H9 (cell line): ENCODE measurements at regions not wholly inside any gene's neighbourhood (a gene's known extent, or its start where the extent isn't known, plus 50 kb on each side); places are given as distances from the start of the nearest gene placed in this dataset.

Experiments
- DNase-seq: peaks from one replicate; pipeline ENCODE4 v3.0.0-alpha.2; 2017
- H2AFZ ChIP-seq: one replicate; pipeline ENCODE4 v1.6.1; 2013; ENCODE audit warnings: mild to moderate bottlenecking, low read length, control low read depth, moderate library complexity
- H2AK5ac ChIP-seq: 2 replicates; pipeline ENCODE4 v1.6.1; 2013; ENCODE audit warnings: low read length, control low read depth, mixed read lengths; ENCODE audit not compliant: insufficient read length
- H2BK120ac ChIP-seq: one replicate; pipeline ENCODE4 v1.6.1; 2013; ENCODE audit warnings: low read depth, mild to moderate bottlenecking, low read length, control low read depth, inconsistent platforms; ENCODE audit not compliant: poor library complexity, severe bottlenecking
- H2BK12ac ChIP-seq: 2 replicates; pipeline ENCODE4 v1.6.1; 2013; ENCODE audit warnings: low read length, control low read depth, mixed read lengths, low read depth; ENCODE audit not compliant: insufficient read length
- H2BK15ac ChIP-seq: 2 replicates; pipeline ENCODE4 v1.6.1; 2013; ENCODE audit warnings: low read depth, low read length, control low read depth
- H2BK20ac ChIP-seq: one replicate; pipeline ENCODE4 v1.6.1; 2013; ENCODE audit warnings: low read depth, mild to moderate bottlenecking, low read length, control low read depth, inconsistent platforms; ENCODE audit not compliant: poor library complexity, severe bottlenecking
- H2BK5ac ChIP-seq: 2 replicates; pipeline ENCODE4 v1.6.1; 2013; ENCODE audit warnings: low read length, control low read depth, mixed read lengths; ENCODE audit not compliant: insufficient read length
- H3K14ac ChIP-seq: 2 replicates; pipeline ENCODE4 v1.6.1; 2013; ENCODE audit warnings: low read length, control low read depth; ENCODE audit not compliant: insufficient read depth
- H3K18ac ChIP-seq: 2 replicates; pipeline ENCODE4 v1.6.1; 2013; ENCODE audit warnings: low read depth, mild to moderate bottlenecking, mixed read lengths, low read length, control low read depth; ENCODE audit not compliant: insufficient read length
- H3K23ac ChIP-seq: 2 replicates; pipeline ENCODE4 v1.6.1; 2013; ENCODE audit warnings: low read length, control low read depth, mixed read lengths, low read depth; ENCODE audit not compliant: insufficient read length
- H3K23me2 ChIP-seq: 2 replicates; pipeline ENCODE4 v1.6.1; 2013; ENCODE audit warnings: low read depth, mild to moderate bottlenecking, mixed read lengths, low read length, control low read depth; ENCODE audit not compliant: insufficient read length, poor library complexity, severe bottlenecking
- H3K27ac ChIP-seq: 2 replicates; pipeline ENCODE4 v1.5.1; 2013; ENCODE audit warnings: low read length, control low read depth, mixed read lengths, low read depth; ENCODE audit not compliant: insufficient read length
- H3K27me3 ChIP-seq: 2 replicates; pipeline ENCODE4 v1.6.1; 2013; ENCODE audit warnings: low read length, control low read depth, inconsistent platforms; ENCODE audit not compliant: insufficient read depth
- H3K4ac ChIP-seq: 2 replicates; pipeline ENCODE4 v1.6.1; 2013; ENCODE audit warnings: low read depth, mild to moderate bottlenecking, control low read depth, inconsistent platforms, low read length, moderate library complexity
- H3K4me1 ChIP-seq: 2 replicates; pipeline ENCODE4 v1.6.1; 2013; ENCODE audit warnings: low read length, control low read depth, inconsistent platforms; ENCODE audit not compliant: insufficient read depth
- H3K4me2 ChIP-seq: 2 replicates; pipeline ENCODE4 v1.6.1; 2013; ENCODE audit warnings: low read length, control low read depth, mixed read lengths; ENCODE audit not compliant: insufficient read length, insufficient read depth
- H3K56ac ChIP-seq: 2 replicates; pipeline ENCODE4 v1.6.1; 2013; ENCODE audit warnings: low read depth, mild to moderate bottlenecking, mixed read lengths, low read length, control low read depth; ENCODE audit not compliant: insufficient read length
- H3K79me1 ChIP-seq: 2 replicates; pipeline ENCODE4 v1.6.1; 2013; ENCODE audit warnings: low read depth, mild to moderate bottlenecking, moderate library complexity, low read length, control low read depth, inconsistent platforms; ENCODE audit not compliant: insufficient read depth, poor library complexity, severe bottlenecking
- H3K79me2 ChIP-seq: 2 replicates; pipeline ENCODE4 v1.6.1; 2013; ENCODE audit warnings: low read length, control low read depth, inconsistent platforms; ENCODE audit not compliant: insufficient read depth
- H3K9ac ChIP-seq: 2 replicates; pipeline ENCODE4 v1.6.1; 2013; ENCODE audit warnings: low read length, control low read depth, mixed read lengths; ENCODE audit not compliant: insufficient read length; ENCODE audit errors: extremely low read depth
- H3K9me3 ChIP-seq: one replicate; pipeline ENCODE4 v1.6.1; 2013; ENCODE audit warnings: low read depth, low read length, inconsistent platforms; ENCODE audit not compliant: control insufficient read depth
- H3T11ph ChIP-seq: one replicate; pipeline ENCODE4 v1.6.1; 2013; ENCODE audit warnings: mild to moderate bottlenecking, low read length, control low read depth, inconsistent platforms
- H4K20me1 ChIP-seq: one replicate; pipeline ENCODE4 v1.6.1; 2013; ENCODE audit not compliant: control insufficient read depth, insufficient read length, insufficient read depth
- H4K5ac ChIP-seq: 2 replicates; pipeline ENCODE4 v1.6.1; 2013; ENCODE audit warnings: low read depth, mild to moderate bottlenecking, mixed read lengths, low read length, control low read depth; ENCODE audit not compliant: insufficient read length
- H4K8ac ChIP-seq: replicated peaks from 2 replicates; pipeline ENCODE4 v1.6.1; 2013; ENCODE audit warnings: low read length, control low read depth, mixed read lengths, low read depth; ENCODE audit not compliant: insufficient read length
- H4K91ac ChIP-seq: 2 replicates; pipeline ENCODE4 v1.6.1; 2013; ENCODE audit warnings: low read depth, mild to moderate bottlenecking, moderate library complexity, mixed read lengths, low read length, control low read depth; ENCODE audit not compliant: insufficient read length
- H3K27ac Mint-ChIP-seq, 3 experiments: 2 replicates in 2 of 3; 3 replicates in 1 of 3; pipeline ENCODE4 v1.8.0; 2020 to 2021; ENCODE audit warnings: mixed read lengths in 3 of 3, mild to moderate bottlenecking in 1 of 3, moderate library complexity in 1 of 3
- H3K27me3 Mint-ChIP-seq: 2 replicates; pipeline ENCODE4 v1.8.0; 2021; ENCODE audit warnings: low read depth, mild to moderate bottlenecking, moderate library complexity, mixed read lengths
- H3K36me3 Mint-ChIP-seq, 3 experiments: 2 replicates in 2 of 3; 3 replicates in 1 of 3; pipeline ENCODE4 v1.8.0; 2020 to 2021; ENCODE audit warnings: low read depth in 3 of 3, mixed read lengths in 3 of 3; ENCODE audit not compliant: insufficient read depth in 1 of 3
- H3K4me1 Mint-ChIP-seq, 2 experiments: 2 replicates each; pipeline ENCODE4 v1.8.0; 2020; ENCODE audit warnings: mixed read lengths in 2 of 2
- H3K4me3 Mint-ChIP-seq, 2 experiments: 2 replicates in 1 of 2; 3 replicates in 1 of 2; pipeline ENCODE4 v1.8.0; 2020 to 2021; ENCODE audit warnings: mild to moderate bottlenecking in 2 of 2, mixed read lengths in 2 of 2, moderate library complexity in 1 of 2
- H3K9me3 Mint-ChIP-seq, 2 experiments: 2 replicates in 1 of 2; 3 replicates in 1 of 2; pipeline ENCODE4 v1.8.0; 2020; ENCODE audit warnings: mild to moderate bottlenecking in 2 of 2, mixed read lengths in 2 of 2, moderate library complexity in 1 of 2
- CTCF ChIP-seq: fragments of 200-600 bp; sonication (generic); conservative IDR thresholded peaks from 3 replicates; pipeline ENCODE4 v1.8.0; 2021; ENCODE audit warnings: antibody characterized with exemption, mild to moderate bottlenecking
- WGBS: extraction: QIAGEN DNeasy Blood & Tissue Kit; methylation state at CpG from one replicate; pipeline ENCODE4 v1.1.7; 2013; ENCODE audit warnings: missing lambda C conversion rate, low lambda C conversion rate, mixed read lengths; ENCODE audit not compliant: insufficient read length; ENCODE audit errors: extremely low coverage; 5-methylcytosine and 5-hydroxymethylcytosine counted together

GRCh38 chr18:11408555-11409065 is 200.8 kb upstream of the SLC35G4 start:
- Histone ChIP-seq H3K23ac (no peak overlapping the region), H2BK120ac (no peak overlapping the region), H2BK5ac (no peak overlapping the region), H2BK12ac (no peak overlapping the region), H3K79me2 (no peaks in the 10 kb centered on the region), H4K5ac (no peak overlapping the region), H2AK5ac (no peak overlapping the region), H4K20me1 (no peaks in the 10 kb centered on the region), H2AFZ (no peak overlapping the region), H3K56ac (no peak overlapping the region), H3K18ac (no peak overlapping the region), H4K8ac (no peak overlapping the region), H2BK20ac (no peak overlapping the region), H3K27me3 (no peaks in the 10 kb centered on the region; the same call in 1 of the 2 replicates), H3K23me2 (no peaks in the 10 kb centered on the region), H3K4me1 (peaks cover 4% of the 10 kb centered on the region; the same call in 1 of the 2 replicates), H3K9ac (no peak overlapping the region), H3K4me2 (no peak overlapping the region), H3K27ac (no peak overlapping the region), H2BK15ac (no peak overlapping the region), H4K91ac (no peak overlapping the region), H3K79me1 (no peaks in the 10 kb centered on the region), H3T11ph (no peak overlapping the region), H3K9me3 (no peaks in the 10 kb centered on the region), H3K14ac (no peak overlapping the region), H3K4ac (no peak overlapping the region)
- WGBS: no CpG with 5 or more reads among the region's 3 CpGs
- DNase-seq: no peak
- Mint-ChIP-seq H3K4me3 (no peak overlapping the region), H3K9me3 (no peaks in the 10 kb centered on the region), H3K4me1 (peaks cover 7 to 10% of the 10 kb centered on the region in 2 experiments), H3K36me3 (no peaks in the 10 kb centered on the region), H3K27ac (no peak overlapping the region), H3K27me3 (no peaks in the 10 kb centered on the region)
- no peak for TF ChIP-seq CTCF
